NCI-H187 (cell line): ENCODE measurements at regions not wholly inside any gene's neighbourhood (a gene's known extent, or its start where the extent isn't known, plus 50 kb on each side); places are given as distances from the start of the nearest gene placed in this dataset.

Source experiments
- DNase-seq, 2 experiments: peaks; one replicate each; lab custom pipeline; 2025; lab: John Stamatoyannopoulos, UW

GRCh38 chr5:5061836-5062235 is 78.3 kb upstream of the ADAMTS16 start:
- no peak for DNase-seq

- no peak for DNase-seq
Measured at GRCh38 chr5:5062525-5063302, 77.4 kb upstream of the ADAMTS16 start.

- no peak for DNase-seq
Measured at GRCh38 chr5:5063533-5063953, 76.6 kb upstream of the ADAMTS16 start.

GRCh38 chr5:5065472-5065871 is 74.7 kb upstream of the ADAMTS16 start:
- DNase-seq = no peak

GRCh38 chr5:5066276-5067186 is 73.6 kb upstream of the ADAMTS16 start:
- no peak for DNase-seq

- DNase-seq = no peak
Measured at GRCh38 chr5:5069851-5070250, 70.3 kb upstream of the ADAMTS16 start.

GRCh38 chr5:5071554-5071953 is 68.6 kb upstream of the ADAMTS16 start:
- DNase-seq = no peak

- no peak for DNase-seq
Measured at GRCh38 chr5:5077236-5077635, 62.9 kb upstream of the ADAMTS16 start.

- DNase-seq = no peak
Measured at GRCh38 chr5:5078009-5078897, 61.9 kb upstream of the ADAMTS16 start.

- DNase-seq = no peak
Measured at GRCh38 chr5:5079876-5080275, 60.3 kb upstream of the ADAMTS16 start.

GRCh38 chr5:5080790-5081189 is 59.3 kb upstream of the ADAMTS16 start:
- no peak for DNase-seq

GRCh38 chr5:5085381-5085780 is 54.7 kb upstream of the ADAMTS16 start:
- no peak for DNase-seq

- DNase-seq = no peak
Measured at GRCh38 chr5:5089895-5090649, 50.1 kb upstream of the ADAMTS16 start.
